Activated naive CD4-positive, alpha-beta T cell treated with anti-CD3 and anti-CD28 coated beads, Interleukin-2, amount 50 U/mL, for 72 hours (primary cell): ENCODE measurements at regions not wholly inside any gene's neighbourhood (a gene's known extent, or its start where the extent isn't known, plus 50 kb on each side); places are given as distances from the start of the nearest gene placed in this dataset.

Experiments used
- ATAC-seq, 2 donors: fragments of 150-1000 bp; cut with Tn5 transposase; 2 replicates each; pipeline ENCODE4 v1.10.0; 2021; ENCODE audit warnings: mild to moderate bottlenecking in 2 of 2, moderate library complexity in 2 of 2
- DNase-seq, 2 donors: peaks; one replicate each; pipeline ENCODE4 v3.0.0; 2021 to 2022; ENCODE audit warnings: low spot score in 2 of 2
- H3K27ac Mint-ChIP-seq, 2 donors: one replicate each; pipeline ENCODE4 v1.8.0; 2022; ENCODE audit warnings: mild to moderate bottlenecking in 2 of 2, mixed read lengths in 2 of 2
- H3K36me3 Mint-ChIP-seq, 2 donors: one replicate each; pipeline ENCODE4 v1.8.0; 2022; ENCODE audit warnings: mixed read lengths in 2 of 2
- H3K9me3 Mint-ChIP-seq, 2 donors: one replicate each; pipeline ENCODE4 v1.8.0; 2022; ENCODE audit warnings: mixed read lengths in 2 of 2

DNA sequence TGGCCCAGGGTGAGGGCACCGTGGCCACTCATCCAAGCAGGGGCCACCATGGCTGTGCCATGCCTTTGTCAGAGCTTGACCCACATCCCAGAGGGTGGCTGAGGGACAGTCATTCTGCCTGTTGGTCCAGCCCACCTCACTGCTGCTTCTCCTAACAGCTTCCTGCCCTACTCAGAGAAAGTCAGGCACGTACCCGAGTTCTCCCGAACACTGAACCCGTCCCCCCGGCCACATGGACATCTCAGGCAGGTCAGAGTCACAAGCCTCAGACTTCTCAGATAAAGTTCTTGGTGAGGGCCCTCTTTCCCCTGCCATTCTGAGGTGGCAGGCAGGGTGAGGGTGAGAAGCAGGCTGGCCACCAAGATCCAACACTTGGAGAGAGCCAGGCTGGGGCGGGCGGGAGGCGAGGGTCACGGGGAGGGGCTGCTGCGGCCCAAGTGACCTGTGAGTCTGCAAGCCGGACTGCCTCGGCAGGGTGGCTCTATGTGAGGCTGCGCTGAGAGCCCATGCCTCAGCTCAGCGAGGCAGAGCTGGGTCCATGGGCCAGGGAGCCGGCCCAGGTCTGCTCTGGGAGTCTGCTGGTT, 317.8 kb downstream of the TMEM121 start:
- Mint-ChIP-seq H3K27ac (no peak overlapping the region), H3K9me3 (no peaks in the 10 kb centered on the region), H3K36me3 (no peaks in the 10 kb centered on the region)
- DNase-seq, result peak in 1 of 2 donors; percentile 44
- ATAC-seq, result no peak

DNA sequence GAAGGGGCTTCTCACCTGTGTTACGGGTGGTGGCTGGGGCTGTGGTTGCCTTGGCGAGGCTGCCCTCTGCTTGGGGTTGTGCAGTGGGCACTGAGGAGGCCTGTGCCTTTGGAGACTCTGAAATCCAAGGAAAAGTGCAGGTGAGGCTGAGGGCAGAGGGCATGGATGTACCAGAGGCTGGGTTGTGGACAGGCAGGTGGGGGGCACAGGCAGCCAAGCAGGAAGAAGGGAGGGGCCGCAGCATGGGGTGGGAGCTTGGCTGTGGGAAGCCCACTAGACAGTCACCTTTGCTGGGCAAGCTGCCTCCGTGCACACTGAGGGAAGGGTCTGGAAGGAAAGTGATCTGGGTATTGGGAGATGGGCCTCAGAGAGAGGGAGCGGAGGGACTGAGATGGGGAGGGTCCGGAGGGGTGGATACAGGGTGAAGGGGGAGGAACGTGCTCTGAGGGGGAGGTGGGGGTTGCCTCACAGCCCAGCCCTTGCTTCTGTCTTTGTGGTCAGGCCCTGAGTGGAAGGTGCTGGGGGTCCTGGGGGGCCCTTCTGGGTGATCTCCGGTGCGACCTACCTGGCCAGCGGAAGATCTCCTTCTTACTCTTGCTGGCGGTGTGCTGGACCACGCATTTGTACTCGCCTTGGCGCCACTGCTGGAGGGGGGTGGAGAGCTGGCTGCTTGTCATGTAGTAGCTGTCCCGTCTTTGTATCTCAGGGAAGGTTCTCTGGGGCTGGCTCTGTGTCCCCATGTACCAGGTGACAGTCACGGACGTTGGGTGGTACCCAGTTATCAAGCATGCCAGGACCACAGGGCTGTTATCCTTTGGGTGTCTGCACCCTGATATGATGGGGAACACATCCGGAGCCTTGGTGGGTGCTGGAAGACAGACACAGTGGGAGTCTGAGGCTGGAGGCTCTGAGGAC, 318.7 kb downstream of the TMEM121 start:
- DNase-seq (peak in 1 of 2 donors; percentile 25), ATAC-seq (no peak)
- Mint-ChIP-seq H3K36me3 (no peaks in the 10 kb centered on the region), H3K9me3 (no peaks in the 10 kb centered on the region), H3K27ac (peak overlapping the region in 1 of 2 donors; percentile 65)

DNA sequence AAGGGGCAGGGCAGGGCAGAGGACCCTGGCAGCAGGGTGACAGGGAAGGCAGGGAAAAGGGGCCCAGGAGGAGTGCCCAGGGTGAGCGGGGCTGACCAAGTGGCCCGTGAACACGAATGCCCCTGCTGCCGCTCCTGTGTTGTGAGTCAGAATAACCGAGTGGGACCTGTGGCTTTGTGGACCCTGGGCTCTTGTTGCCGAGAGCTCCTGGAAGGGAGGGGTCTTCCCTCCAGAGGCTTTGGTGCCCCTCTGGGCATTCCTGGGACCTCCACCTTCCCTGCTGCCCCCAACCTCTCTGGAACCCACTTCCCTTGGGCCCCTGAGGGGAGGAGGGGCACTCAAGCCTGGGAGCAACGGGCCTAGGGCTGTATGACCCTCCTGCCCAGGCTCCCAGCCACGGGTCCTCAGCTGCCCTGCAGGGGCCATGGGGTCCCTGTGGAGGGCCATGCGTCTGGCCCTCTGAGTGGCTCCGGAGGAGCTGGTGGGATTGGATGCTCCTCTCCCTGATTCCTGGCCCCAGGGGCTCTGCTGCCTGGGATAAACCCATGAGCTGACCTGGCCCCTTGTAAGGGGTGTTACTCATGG, 319.4 kb downstream of the TMEM121 start:
- ATAC-seq (no peak), DNase-seq (peak in 1 of 2 donors; percentile 49)
- H3K36me3 Mint-ChIP-seq, result no peaks in the 10 kb centered on the region
- H3K27ac Mint-ChIP-seq, result peak overlapping the region in 1 of 2 donors; percentile 65
- H3K9me3 Mint-ChIP-seq, result no peaks in the 10 kb centered on the region

DNA sequence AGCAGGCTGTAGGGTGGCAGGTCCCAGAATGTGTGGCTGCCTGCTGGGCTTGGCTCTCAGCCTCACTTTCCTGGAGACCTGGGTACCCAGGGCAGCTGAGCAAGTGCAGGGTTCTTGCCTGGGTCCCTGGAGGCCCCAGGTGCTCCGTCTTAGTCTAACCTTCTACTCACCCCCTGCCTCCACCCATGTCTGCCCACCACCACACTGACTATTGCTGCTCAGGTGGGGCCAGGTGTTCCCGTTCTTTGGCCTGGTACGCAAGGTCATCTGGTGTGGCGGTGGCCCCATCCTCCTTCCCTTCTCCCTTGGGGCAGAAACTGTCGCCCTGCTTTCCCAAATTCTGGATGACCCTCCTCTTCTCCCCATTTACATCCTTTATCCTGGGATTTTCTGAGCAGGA, 319.9 kb downstream of the TMEM121 start:
- H3K9me3 Mint-ChIP-seq, result no peaks in the 10 kb centered on the region
- H3K27ac Mint-ChIP-seq, result peak overlapping the region in 1 of 2 donors; percentile 57
- DNase-seq (no peak), ATAC-seq (no peak)
- no peaks in the 10 kb centered on the region for H3K36me3 Mint-ChIP-seq

DNA sequence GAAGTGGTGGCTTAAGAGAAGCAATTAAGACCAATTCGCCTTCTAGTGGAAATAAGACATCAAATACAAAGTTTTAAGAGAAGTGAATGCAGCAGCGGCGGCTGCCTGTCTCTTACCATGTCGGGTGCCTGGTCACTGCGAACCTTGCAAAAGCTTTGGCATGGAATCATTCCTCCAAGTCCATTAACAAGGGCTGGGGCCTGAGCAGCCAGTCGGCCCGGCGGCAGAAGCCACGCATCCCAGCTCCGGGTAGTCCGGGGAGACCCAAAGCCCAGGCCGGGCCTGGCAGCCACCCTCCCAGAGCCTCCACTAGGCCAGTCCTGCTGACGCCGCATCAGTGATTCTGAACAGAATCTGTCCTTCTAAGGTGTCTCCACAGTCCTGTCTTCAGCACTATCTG, 321.0 kb downstream of the TMEM121 start:
- DNase-seq (peak in 1 of 2 donors; percentile 23), ATAC-seq (no peak)
- Mint-ChIP-seq H3K27ac (no peak overlapping the region), H3K9me3 (no peaks in the 10 kb centered on the region), H3K36me3 (no peaks in the 10 kb centered on the region)

DNA sequence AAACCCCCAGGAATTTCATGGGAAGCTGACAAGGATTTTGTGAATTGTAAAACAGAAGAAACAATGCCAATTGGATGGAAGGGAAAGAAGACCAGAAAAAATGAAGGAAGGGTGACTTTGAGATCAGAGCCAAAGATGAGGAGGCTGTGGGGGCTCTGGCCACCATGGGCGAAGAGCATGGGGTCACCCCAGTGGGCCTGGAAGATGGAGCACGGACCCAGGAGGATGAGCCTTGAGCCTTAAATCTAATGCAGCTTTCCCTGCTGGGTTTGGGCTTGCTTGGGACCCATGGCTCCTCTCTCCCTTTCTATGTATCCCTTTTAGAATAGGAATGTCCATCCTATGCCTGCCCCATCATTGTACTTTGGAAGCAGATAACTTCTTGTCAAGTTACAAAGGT, 322.2 kb downstream of the TMEM121 start:
- Mint-ChIP-seq H3K36me3 (no peaks in the 10 kb centered on the region), H3K27ac (no peak overlapping the region), H3K9me3 (no peaks in the 10 kb centered on the region)
- DNase-seq, result no peak
- no peak for ATAC-seq

DNA sequence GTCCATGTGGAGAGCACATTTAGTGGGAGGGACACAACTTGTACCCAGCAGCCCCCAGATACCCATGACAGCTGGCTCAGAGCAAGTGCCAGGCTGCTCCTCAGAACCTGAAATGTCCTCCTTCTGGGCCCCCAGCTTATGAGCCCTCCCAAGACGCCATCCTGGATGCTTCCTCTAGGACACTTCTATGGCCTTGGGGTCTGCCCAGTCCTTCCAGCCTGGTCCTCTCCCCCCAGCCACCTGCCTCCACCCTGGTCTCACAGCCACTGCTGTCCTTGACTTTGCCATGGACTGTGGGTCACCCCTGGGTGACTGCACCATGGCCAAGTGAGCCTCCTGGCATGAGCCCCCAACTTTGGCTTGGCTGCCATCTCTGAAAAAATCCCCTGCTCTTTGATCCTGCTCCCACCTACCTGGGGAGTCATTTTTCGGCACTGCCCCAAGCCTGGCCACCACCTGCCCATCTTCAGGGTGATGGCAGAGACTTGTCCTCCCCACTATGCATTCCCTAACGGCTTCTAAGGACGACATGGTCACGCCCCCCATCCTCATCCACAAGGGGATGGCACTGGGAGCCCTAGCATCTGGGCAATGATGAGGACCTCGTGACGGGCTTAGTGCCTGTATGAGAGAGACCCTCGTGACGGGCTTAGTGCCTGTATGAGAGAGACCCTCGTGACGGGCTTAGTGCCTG, 323.7 kb downstream of the TMEM121 start:
- DNase-seq (peak in 1 of 2 donors; percentile 37), ATAC-seq (no peak)
- Mint-ChIP-seq H3K27ac (no peak overlapping the region), H3K36me3 (no peaks in the 10 kb centered on the region), H3K9me3 (no peaks in the 10 kb centered on the region)

DNA sequence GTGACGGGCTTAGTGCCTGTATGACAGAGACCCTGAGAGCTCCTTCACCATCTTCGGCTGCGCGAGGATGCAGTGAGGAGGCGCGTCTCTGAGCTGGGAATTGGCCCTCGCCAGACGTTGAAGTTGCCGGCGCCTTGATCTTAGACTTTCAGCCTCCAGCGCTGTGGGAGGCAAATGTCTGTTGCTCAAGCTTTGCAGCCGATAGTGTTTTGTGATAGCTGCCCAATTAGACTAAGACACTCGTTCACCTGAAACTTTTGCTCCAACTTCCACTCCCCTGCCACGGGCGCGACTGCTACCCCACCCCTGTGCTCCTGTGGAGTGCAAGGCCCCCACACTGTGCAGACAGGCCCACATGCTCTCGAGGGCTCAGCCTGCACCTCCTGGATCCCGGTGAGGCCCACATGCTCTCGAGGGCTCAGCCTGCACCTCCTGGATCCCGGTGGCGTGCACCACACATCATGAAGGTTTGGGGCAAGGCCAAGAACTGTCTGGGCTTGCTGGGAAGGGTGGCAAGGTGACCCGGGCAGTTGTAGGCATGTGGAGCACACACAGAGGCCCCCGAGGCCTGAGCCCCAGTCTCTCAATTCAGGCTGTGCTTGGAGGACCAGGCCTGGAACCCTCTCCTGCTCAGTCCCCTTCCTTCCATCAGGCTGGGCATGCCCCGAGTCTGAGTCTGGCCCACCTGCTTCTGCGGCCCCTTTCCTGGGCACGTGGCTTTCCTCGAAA, 324.6 kb downstream of the TMEM121 start:
- Mint-ChIP-seq H3K36me3 (no peaks in the 10 kb centered on the region), H3K27ac (no peak overlapping the region), H3K9me3 (no peaks in the 10 kb centered on the region)
- DNase-seq (peak in 1 of 2 donors; percentile 40), ATAC-seq (no peak)

DNA sequence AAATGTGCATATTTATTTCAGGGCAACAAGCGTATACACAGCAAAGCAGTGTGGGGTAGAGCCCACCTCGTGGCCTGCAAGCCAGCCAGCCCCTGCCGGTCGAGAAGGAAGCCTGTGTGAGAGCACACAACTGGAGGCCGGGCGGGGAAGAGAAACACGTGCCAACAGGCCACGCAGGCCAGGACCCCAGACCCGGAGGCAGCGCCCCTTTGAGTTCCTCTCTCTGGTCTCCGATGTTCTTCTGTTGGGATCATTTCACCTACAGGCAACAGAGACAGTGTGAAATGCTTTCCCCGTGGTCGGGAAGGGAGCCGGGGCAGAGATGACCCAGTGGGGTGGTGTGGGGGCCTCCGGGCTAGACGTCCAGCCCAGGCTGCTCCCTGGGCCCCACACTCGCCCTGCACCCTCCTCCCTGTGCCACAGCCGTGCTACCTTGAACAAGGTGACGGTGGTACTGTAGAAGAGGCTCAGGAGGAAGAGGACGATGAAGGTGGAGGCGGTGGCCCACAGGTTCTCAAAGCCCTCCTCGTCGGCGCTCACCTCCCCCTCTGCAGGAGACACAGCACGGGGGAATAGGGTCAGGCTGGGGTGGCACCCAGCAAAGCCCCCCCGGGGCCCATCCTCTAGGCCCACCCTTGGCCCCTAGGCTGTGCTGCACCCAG, 325.5 kb downstream of the TMEM121 start:
- ATAC-seq, result no peak
- H3K27ac Mint-ChIP-seq, result no peak overlapping the region
- DNase-seq, result peak in 1 of 2 donors; percentile 35
- H3K9me3 Mint-ChIP-seq, result no peaks in the 10 kb centered on the region
- no peaks in the 10 kb centered on the region for H3K36me3 Mint-ChIP-seq

DNA sequence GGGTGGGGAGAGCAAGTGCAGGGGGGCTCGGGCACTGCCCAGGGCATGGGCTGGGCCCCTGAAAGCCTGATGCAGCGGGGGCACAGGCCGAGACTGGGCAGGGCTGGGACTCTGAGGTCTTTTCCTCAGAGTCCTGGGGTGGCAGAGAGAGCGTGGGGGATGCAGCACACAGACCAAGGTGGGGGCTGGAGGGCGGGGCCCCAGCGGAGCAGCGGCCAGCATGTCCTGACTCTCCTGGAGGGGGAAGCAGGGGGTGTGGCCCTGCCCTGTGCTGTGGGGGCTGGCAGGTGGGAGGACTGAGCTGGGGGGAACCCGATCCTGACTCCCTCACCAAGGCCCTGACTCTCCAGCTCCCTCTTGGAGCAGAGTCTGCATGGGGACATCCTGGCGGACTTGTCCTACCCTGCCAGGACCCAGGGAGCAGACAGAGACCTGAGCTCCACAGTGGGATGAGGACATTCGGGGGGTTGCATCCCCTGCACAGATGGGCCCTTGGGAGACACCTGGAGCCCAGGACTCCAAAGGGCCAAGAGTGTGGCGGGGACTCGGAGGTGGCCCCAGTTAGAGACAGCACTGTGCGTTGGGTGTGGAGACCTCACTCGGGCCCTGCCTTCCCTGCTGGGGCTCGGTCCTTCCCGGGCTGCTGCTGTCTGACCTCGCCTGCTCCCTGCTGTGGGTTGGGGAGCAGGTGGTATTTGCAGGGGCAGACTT, 326.1 kb downstream of the TMEM121 start:
- DNase-seq (no peak), ATAC-seq (no peak)
- H3K9me3 Mint-ChIP-seq, result no peaks in the 10 kb centered on the region

DNA sequence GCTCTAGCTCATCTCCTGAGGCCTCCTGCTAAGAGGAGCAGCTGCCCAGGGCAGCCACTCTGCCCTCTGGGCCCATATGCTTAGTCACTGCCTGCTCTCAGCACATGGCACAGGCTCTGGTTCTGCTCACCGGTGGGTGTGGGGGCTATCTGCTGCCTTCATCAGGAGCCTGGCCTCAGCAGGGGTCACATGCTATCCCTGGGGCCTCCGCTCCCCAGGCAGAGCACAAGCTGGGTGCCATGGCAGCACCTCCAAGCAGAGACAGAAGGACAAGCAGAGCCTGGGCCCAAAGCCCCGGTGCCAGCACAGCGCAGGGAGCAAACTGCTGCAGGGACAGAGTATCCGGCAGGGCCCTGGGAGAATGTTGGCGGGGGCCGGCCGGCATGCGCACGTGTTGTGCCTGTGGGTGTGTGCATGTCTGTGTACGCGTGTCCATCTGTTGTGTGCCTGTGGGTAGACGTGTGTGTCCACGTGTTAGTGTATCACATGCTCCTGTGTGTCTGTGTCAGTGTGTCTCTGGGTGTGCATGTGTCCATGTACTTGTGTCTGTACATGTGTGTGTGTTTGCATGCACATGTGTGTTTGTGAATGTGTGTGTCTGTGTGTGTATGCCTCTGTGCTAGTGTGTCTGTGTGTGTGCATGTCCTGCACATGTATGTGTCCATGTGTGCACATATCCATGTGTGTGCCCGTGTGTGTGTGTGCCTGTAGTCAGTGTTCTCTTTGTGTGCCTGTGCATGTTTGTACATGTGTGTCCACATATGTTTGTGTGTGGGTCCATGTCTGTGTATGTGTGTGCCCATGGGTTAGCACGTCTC, 326.9 kb downstream of the TMEM121 start:
- H3K36me3 Mint-ChIP-seq, result no peaks in the 10 kb centered on the region
- no peak overlapping the region for H3K27ac Mint-ChIP-seq
- no peak for ATAC-seq
- peak in 1 of 2 donors; percentile 52 for DNase-seq
- no peaks in the 10 kb centered on the region for H3K9me3 Mint-ChIP-seq

More for the DNA sequence above, 326.1 kb downstream of the TMEM121 start:
- Mint-ChIP-seq H3K36me3 (no peaks in the 10 kb centered on the region), H3K27ac (no peak overlapping the region)

DNA sequence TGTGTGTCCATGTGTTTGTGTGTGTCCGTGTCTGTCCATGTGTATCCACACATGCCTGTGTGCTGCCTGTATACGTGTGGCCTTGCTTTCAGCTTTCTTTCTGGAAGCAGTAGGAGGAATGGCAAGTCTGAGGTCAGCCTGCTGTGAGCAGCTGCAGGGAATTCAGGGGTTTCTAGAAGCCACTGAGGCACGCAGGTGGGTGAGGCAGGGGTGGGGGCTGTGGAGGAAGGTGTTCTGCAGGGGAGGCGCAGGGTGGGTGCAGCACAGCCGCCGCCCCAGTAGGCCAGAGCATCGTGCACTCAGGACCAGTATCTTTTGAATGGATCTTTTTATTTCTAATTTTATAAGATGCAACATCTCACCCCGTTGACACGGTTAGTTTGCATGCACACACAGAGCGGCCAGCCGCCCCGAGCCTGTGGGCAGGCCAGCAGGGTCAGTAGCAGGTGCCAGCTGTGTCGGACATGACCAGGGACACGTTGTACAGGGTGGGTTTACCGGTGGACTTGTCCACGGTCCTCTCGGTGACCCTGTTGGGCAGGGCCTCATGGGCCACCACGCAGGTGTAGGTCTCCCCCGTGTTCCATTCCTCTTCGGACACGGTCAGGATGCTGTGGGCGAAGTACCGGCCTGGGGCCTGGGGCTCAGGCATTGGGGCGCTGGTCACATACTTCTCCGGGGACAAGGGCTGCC, 327.7 kb downstream of the TMEM121 start:
- no peak for ATAC-seq
- Mint-ChIP-seq H3K27ac (no peak overlapping the region), H3K36me3 (no peaks in the 10 kb centered on the region), H3K9me3 (no peaks in the 10 kb centered on the region)
- peak in 1 of 2 donors; percentile 38 for DNase-seq

DNA sequence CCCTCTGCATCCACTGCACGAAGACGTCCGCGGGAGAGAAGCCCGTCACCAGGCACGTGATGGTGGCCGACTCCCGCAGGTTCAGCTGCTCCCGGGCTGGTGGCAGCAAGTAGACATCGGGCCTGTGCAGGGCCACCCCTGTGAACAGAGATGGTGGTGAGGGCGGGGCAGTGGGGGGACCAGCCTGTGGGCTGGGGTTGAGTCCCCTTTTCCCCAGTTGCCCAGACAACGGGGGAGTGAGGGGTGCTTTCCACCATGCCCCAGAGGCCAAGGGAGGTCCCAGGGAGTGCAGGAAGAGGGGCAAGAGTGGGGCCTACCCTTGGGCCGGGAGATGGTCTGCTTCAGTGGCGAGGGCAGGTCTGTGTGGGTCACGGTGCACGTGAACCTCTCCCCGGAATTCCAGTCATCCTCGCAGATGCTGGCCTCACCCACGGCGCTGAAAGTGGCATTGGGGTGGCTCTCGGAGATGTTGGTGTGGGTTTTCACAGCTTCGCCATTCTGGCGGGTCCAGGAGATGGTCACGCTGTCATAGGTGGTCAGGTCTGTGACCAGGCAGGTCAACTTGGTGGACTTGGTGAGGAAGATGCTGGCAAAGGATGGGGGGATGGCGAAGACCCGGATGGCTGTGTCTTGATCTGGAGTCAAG, 328.3 kb downstream of the TMEM121 start:
- DNase-seq, result peak in 1 of 2 donors; percentile 28
- Mint-ChIP-seq H3K9me3 (no peaks in the 10 kb centered on the region), H3K36me3 (no peaks in the 10 kb centered on the region), H3K27ac (peak overlapping the region in 1 of 2 donors; percentile 60)
- no peak for ATAC-seq
